ENCODE measurements at regions not wholly inside any gene's neighbourhood (a gene's known extent, or its start where the extent isn't known, plus 50 kb on each side); places are given as distances from the start of the nearest gene placed in this dataset.
A peak's percentile ranks its signal among the peaks of the same experiment; 100 is the strongest.

DNA sequence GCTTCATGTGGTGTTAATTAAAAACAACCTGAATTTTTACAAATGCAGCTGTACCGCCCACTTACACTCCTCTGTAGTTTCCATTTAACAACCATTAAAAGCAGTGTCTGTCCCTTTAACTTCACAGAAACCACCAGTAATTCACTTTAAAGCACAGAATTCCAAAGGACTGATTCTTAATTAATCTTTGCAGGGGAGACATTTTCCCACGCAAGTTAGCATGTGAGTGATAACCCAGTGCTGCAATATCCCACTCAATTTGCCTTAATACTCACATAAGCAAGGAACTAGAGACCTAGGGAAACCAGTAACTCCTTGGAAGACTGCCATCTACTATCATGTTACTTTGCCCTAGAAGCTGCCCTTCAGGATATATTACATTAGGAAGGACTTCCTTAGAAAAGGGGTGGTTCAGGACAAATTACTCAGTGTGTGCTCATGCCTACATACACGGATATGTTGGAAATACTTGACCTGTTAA, 102.3 kb downstream of the OSR1 start:
- intact Hi-C loops (cut with DNase I): no loop called here
- Histone ChIP-seq H3K4me3 (no peak overlapping the region), H3K27ac (no peak overlapping the region), H3K27me3 (no peaks in the 10 kb centered on the region), H3K4me1 (no peaks in the 10 kb centered on the region), H3K36me3 (no peaks in the 10 kb centered on the region), H3K9me3 (peaks cover 0 to 4% of the 10 kb centered on the region in 2 donors)
- TF ChIP-seq, protein P1, sequence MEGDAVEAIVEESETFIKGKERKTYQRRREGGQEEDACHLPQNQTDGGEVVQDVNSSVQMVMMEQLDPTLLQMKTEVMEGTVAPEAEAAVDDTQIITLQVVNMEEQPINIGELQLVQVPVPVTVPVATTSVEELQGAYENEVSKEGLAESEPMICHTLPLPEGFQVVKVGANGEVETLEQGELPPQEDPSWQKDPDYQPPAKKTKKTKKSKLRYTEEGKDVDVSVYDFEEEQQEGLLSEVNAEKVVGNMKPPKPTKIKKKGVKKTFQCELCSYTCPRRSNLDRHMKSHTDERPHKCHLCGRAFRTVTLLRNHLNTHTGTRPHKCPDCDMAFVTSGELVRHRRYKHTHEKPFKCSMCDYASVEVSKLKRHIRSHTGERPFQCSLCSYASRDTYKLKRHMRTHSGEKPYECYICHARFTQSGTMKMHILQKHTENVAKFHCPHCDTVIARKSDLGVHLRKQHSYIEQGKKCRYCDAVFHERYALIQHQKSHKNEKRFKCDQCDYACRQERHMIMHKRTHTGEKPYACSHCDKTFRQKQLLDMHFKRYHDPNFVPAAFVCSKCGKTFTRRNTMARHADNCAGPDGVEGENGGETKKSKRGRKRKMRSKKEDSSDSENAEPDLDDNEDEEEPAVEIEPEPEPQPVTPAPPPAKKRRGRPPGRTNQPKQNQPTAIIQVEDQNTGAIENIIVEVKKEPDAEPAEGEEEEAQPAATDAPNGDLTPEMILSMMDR (IDR thresholded peaks at IDR 0.05): no peak
- ATAC-seq (peak; percentile 58), DNase-seq (peak in 1 of 4 donors; percentile 6)

DNA sequence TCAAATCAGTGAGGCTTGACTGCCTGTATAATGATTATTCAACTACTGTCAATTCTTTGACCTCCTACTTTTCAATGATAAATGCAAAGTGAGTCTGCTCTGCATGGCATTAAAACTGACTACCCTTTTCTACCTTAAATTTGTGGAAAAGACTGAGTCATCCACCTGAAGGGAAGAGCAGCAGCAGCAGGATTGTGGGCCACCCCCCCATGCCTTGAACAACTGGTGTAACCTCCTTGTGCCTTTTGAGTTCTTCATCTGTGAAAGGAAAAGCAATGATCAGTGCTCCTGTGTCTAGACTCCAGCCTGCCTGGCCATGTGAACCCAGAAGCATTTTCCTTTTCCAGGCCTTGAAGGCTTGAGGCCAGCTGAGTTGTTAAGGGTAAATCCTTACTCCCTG, 102.9 kb downstream of the OSR1 start:
- H3K27ac ChIP-seq: no peak overlapping the region
- peaks cover 0 to 4% of the 10 kb centered on the region in 2 donors for H3K9me3 ChIP-seq
- no peaks in the 10 kb centered on the region for H3K4me1 ChIP-seq
- H3K4me3 ChIP-seq: no peak overlapping the region
- TF ChIP-seq, protein P1 (IDR thresholded peaks at IDR 0.05): no peak
- DNase-seq (no peak), ATAC-seq (no peak)
- no peaks in the 10 kb centered on the region for H3K36me3 ChIP-seq
- no peaks in the 10 kb centered on the region for H3K27me3 ChIP-seq
- intact Hi-C loops (cut with DNase I): no loop called here

DNA sequence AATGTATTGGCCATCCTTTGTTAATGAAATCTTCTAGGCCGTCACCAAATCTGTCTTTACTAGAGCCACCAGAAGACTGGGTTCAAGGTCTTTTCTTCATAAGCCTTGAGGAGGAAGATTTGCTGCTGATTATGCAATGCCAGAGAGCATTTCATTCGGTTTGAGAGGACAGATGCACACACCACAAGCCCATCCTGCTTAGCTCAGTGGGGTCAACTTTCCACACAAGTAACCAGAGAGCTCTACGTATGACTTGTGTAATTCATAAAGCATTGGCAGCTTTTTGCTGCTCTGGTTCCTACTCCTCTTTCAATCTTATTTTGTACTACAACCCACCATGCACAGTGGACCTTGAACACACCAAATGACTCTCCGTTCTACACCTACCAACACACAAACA, 106.9 kb downstream of the OSR1 start:
- ATAC-seq: no peak
- no peak for DNase-seq
- Histone ChIP-seq H3K4me1 (no peaks in the 10 kb centered on the region), H3K36me3 (no peaks in the 10 kb centered on the region), H3K9me3 (no peaks in the 10 kb centered on the region), H3K27ac (no peak overlapping the region), H3K4me3 (no peak overlapping the region), H3K27me3 (no peaks in the 10 kb centered on the region)
- intact Hi-C loops (cut with DNase I): no loop called here
- TF ChIP-seq, protein P1 (IDR thresholded peaks at IDR 0.05): no peak

DNA sequence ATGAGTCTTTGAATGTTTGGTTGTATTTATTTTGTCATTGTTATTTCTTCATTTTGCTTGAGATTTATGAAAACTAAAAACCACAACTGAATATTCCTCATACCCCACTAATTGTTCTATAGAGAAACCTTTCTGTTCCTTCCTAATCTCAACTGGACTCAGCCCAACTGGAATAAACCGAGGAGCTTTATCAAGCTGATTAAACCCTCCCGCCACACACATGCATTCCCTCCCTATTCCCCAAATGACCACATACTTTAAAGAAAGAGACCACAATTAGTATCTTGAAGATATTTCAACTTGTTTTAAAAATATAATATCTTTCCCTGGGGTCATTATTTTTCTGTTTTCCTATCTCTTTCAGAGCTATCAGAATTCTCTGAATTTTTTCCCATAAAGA, 107.5 kb downstream of the OSR1 start:
- Histone ChIP-seq H3K36me3 (no peaks in the 10 kb centered on the region), H3K4me3 (no peak overlapping the region), H3K27ac (no peak overlapping the region), H3K27me3 (no peaks in the 10 kb centered on the region), H3K4me1 (no peaks in the 10 kb centered on the region), H3K9me3 (no peaks in the 10 kb centered on the region)
- DNase-seq (no peak), ATAC-seq (no peak)
- intact Hi-C loops (cut with DNase I): no loop called here
- TF ChIP-seq, protein P1 (IDR thresholded peaks at IDR 0.05): no peak

DNA sequence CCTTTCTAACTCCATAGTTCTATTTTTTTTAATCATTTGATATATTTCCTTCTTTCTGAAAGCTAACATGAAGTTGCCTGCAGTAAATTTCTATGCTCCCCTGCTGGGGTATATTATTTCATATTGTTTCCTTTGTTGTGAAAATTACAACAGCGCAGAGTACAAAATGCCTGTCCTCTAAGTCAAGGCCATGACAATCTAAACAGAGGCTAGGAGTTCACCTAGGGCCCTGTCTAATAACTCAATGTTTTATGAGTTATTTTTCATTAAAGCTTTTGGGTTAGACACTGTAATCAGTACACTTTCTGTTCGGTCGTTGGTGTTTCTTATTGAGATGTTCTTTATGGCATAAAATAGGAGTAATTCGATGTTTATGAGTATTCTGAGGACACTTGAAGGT, 111.2 kb downstream of the OSR1 start:
- TF ChIP-seq, protein P1 (IDR thresholded peaks at IDR 0.05): no peak
- Histone ChIP-seq H3K27ac (no peak overlapping the region), H3K9me3 (no peaks in the 10 kb centered on the region), H3K27me3 (no peaks in the 10 kb centered on the region), H3K4me3 (no peak overlapping the region), H3K36me3 (no peaks in the 10 kb centered on the region), H3K4me1 (no peaks in the 10 kb centered on the region)
- DNase-seq (no peak), ATAC-seq (no peak)
- intact Hi-C loops (cut with DNase I): no loop called here
